ENCODE measurements at regions not wholly inside any gene's neighbourhood (a gene's known extent, or its start where the extent isn't known, plus 50 kb on each side); places are given as distances from the start of the nearest gene placed in this dataset.

DNA sequence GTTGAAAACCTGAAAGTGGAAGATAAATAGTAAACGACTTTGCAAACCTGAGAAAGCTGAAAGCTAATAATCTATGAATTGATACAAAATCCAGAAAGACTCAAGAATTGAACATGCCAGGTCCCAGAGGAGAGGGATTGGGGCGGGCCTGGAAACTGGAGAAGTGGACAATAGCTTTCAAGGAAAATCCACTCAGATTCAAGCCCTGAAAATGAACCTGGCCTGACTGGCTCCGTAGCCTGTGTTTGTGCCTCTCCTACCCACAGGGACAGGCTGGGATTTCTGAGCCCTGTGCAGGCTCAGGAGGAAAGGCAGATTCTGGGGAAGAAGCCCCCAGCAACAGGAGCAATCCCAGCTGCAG, 274.8 kb upstream of the HS6ST1 start:
- CTCF ChIA-PET = interaction anchor here (0.8 kb wide), 1 partner anchor 26 kb away, joined by 3 read pairs; no protein-coding TSS in a partner anchor

More for the DNA sequence above, 274.8 kb upstream of the HS6ST1 start:
- H3K9ac ChIP-seq = no peak overlapping the region
- H4K20me1 ChIP-seq (ENCODE audit: insufficient read depth) = no peaks in the 10 kb centered on the region
- TF ChIP-seq YY1 (IDR thresholded peaks at IDR 0.05; ENCODE audit: low read depth) = no peak
- no peak for TF ChIP-seq RFX5 (IDR thresholded peaks at IDR 0.05; ENCODE audit: low read length)
- TF ChIP-seq USF2 (IDR thresholded peaks at IDR 0.05; ENCODE audit: borderline replicate concordance, low read depth, low read length) = no peak
- no peak for TF ChIP-seq POLR2AphosphoS5 (IDR thresholded peaks at IDR 0.05; ENCODE audit: low read depth, low read length)
- TF ChIP-seq PBX3 (IDR thresholded peaks at IDR 0.05) = no peak
- TF ChIP-seq JUND (IDR thresholded peaks at IDR 0.05) = no peak
- no peak for TF ChIP-seq RAD21 (IDR thresholded peaks at IDR 0.05; ENCODE audit: low read length)
- no peak for TF ChIP-seq RXRA (IDR thresholded peaks at IDR 0.05; ENCODE audit: borderline replicate concordance, low read depth)
- TF ChIP-seq RCOR1 (IDR thresholded peaks at IDR 0.05; ENCODE audit: low read length) = no peak
- no peak for TF ChIP-seq TAF1 (IDR thresholded peaks at IDR 0.05; ENCODE audit: borderline replicate concordance, low read depth, low read length)
- TF ChIP-seq USF1 (IDR thresholded peaks at IDR 0.05; ENCODE audit: borderline replicate concordance, low read depth) = no peak
- TF ChIP-seq CHD2 (IDR thresholded peaks at IDR 0.05; ENCODE audit: low read length, partially characterized antibody) = no peak
- no peak for TF ChIP-seq FOSL2 (IDR thresholded peaks at IDR 0.05; ENCODE audit: borderline replicate concordance, low read depth)
- no peak for TF ChIP-seq ELF1 (IDR thresholded peaks at IDR 0.05)
- TF ChIP-seq NFIC (IDR thresholded peaks at IDR 0.05; ENCODE audit: borderline replicate concordance) = no peak
- no peak for TF ChIP-seq GABPA (IDR thresholded peaks at IDR 0.05; ENCODE audit: low read depth)
- TF ChIP-seq EP300 (IDR thresholded peaks at IDR 0.05; ENCODE audit: borderline replicate concordance in 1 of 2, low read depth in 1 of 2, low read length in 1 of 2) = no peak
- TF ChIP-seq, protein P1, sequence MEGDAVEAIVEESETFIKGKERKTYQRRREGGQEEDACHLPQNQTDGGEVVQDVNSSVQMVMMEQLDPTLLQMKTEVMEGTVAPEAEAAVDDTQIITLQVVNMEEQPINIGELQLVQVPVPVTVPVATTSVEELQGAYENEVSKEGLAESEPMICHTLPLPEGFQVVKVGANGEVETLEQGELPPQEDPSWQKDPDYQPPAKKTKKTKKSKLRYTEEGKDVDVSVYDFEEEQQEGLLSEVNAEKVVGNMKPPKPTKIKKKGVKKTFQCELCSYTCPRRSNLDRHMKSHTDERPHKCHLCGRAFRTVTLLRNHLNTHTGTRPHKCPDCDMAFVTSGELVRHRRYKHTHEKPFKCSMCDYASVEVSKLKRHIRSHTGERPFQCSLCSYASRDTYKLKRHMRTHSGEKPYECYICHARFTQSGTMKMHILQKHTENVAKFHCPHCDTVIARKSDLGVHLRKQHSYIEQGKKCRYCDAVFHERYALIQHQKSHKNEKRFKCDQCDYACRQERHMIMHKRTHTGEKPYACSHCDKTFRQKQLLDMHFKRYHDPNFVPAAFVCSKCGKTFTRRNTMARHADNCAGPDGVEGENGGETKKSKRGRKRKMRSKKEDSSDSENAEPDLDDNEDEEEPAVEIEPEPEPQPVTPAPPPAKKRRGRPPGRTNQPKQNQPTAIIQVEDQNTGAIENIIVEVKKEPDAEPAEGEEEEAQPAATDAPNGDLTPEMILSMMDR (IDR thresholded peaks at IDR 0.05) = no peak
- no peak for TF ChIP-seq FOXM1 (IDR thresholded peaks at IDR 0.05; ENCODE audit: low read depth)
- no peak for TF ChIP-seq FOXJ3 (CRISPR knock-in tag; IDR thresholded peaks at IDR 0.05)
- no peaks in the 10 kb centered on the region for H3K79me2 ChIP-seq (ENCODE audit: insufficient read depth)
- no peaks in the 10 kb centered on the region for H3F3A ChIP-seq (replicated peaks; ENCODE audit: insufficient read depth)
- H3K9me2 ChIP-seq = no peaks in the 10 kb centered on the region
- H2AFZ ChIP-seq (ENCODE audit: low read depth) = no peak overlapping the region
- H3K4me2 ChIP-seq = no peak overlapping the region
- H3K27ac ChIP-seq (ENCODE audit: low read depth in 2 of 2, low read length in 1 of 2) = no peak overlapping the region
- POLR2A ChIA-PET = no interaction called here
- 29% methylated on average over 3 of the region's 3 CpGs for WGBS (ENCODE audit: low lambda C conversion rate)
- DNase-seq = no peak
- H3K4me1 ChIP-seq (ENCODE audit: control insufficient read depth in 1 of 2, insufficient read depth in 2 of 2, low read depth in 1 of 2, low read length in 1 of 2) = peaks cover 0 to 19% of the 10 kb centered on the region in 2 experiments; a peak in 1 of 4 replicates
- H3K36me3 ChIP-seq (replicated peaks in 1 of 2; ENCODE audit: control insufficient read depth in 1 of 2, insufficient read depth in 2 of 2, low read length in 1 of 2) = no peaks in the 10 kb centered on the region
- no peaks in the 10 kb centered on the region for H3K27me3 ChIP-seq (ENCODE audit: insufficient read depth)
- H3K9me3 ChIP-seq = no peaks in the 10 kb centered on the region
- no peak overlapping the region for H3K4me3 ChIP-seq (ENCODE audit: low read depth in 2 of 2, low read length in 1 of 2)

Measured in SK-N-SH (cell line).